Stimulated activated CD8-positive, alpha-beta memory T cell treated with anti-CD3 and anti-CD28 coated beads, Interleukin-12 subunit alpha, Interleukin-12 subunit beta, amount 100 ng/mL, for 1 hour (primary cell): ENCODE measurements at regions not wholly inside any gene's neighbourhood (a gene's known extent, or its start where the extent isn't known, plus 50 kb on each side); places are given as distances from the start of the nearest gene placed in this dataset.

Source experiments
- DNase-seq: peaks from one replicate; pipeline ENCODE4 v3.0.0-alpha.2; 2020; ENCODE audit warnings: low read depth

- DNase-seq = no peak
Measured at GRCh38 chr21:27513016-27513415, 546.1 kb upstream of the ADAMTS5 start.

- no peak for DNase-seq
Measured at GRCh38 chr21:27511233-27511632, 544.3 kb upstream of the ADAMTS5 start.

- no peak for DNase-seq
Measured at GRCh38 chr21:27507695-27508094, 540.8 kb upstream of the ADAMTS5 start.

GRCh38 chr21:27505516-27505915 is 538.6 kb upstream of the ADAMTS5 start:
- DNase-seq = no peak

- DNase-seq = no peak
Measured at GRCh38 chr21:27502801-27503200, 535.9 kb upstream of the ADAMTS5 start.

GRCh38 chr21:27498025-27498424 is 531.1 kb upstream of the ADAMTS5 start:
- DNase-seq = no peak

- no peak for DNase-seq
Measured at GRCh38 chr21:27495836-27496235, 528.9 kb upstream of the ADAMTS5 start.

GRCh38 chr21:27493542-27493941 is 526.7 kb upstream of the ADAMTS5 start:
- no peak for DNase-seq

- DNase-seq = no peak
Measured at GRCh38 chr21:27487676-27488075, 520.8 kb upstream of the ADAMTS5 start.

- DNase-seq = no peak
Measured at GRCh38 chr21:27480841-27481261, 514.0 kb upstream of the ADAMTS5 start.

GRCh38 chr21:27477296-27477695 is 510.4 kb upstream of the ADAMTS5 start:
- no peak for DNase-seq

- DNase-seq = no peak
Measured at GRCh38 chr21:27476696-27477095, 509.8 kb upstream of the ADAMTS5 start.

- no peak for DNase-seq
Measured at GRCh38 chr21:27475363-27475955, 508.6 kb upstream of the ADAMTS5 start.

- no peak for DNase-seq
Measured at GRCh38 chr21:27467366-27467765, 500.5 kb upstream of the ADAMTS5 start.

GRCh38 chr21:27466140-27466539 is 499.3 kb upstream of the ADAMTS5 start:
- no peak for DNase-seq

- no peak for DNase-seq
Measured at GRCh38 chr21:27464648-27465047, 497.8 kb upstream of the ADAMTS5 start.

GRCh38 chr21:27462726-27463125 is 495.8 kb upstream of the ADAMTS5 start:
- DNase-seq = no peak

GRCh38 chr21:27454234-27454633 is 487.3 kb upstream of the ADAMTS5 start:
- DNase-seq = no peak

- no peak for DNase-seq
Measured at GRCh38 chr21:27451116-27451515, 484.2 kb upstream of the ADAMTS5 start.

- DNase-seq = no peak
Measured at GRCh38 chr21:27450216-27450615, 483.3 kb upstream of the ADAMTS5 start.

GRCh38 chr21:27448960-27449359 is 482.1 kb upstream of the ADAMTS5 start:
- DNase-seq = no peak

- no peak for DNase-seq
Measured at GRCh38 chr21:27447843-27448242, 481.0 kb upstream of the ADAMTS5 start.

GRCh38 chr21:27429710-27430341 is 462.9 kb upstream of the ADAMTS5 start:
- DNase-seq = no peak

- DNase-seq = no peak
Measured at GRCh38 chr21:27426196-27426595, 459.3 kb upstream of the ADAMTS5 start.
